Stimulated activated CD8-positive, alpha-beta memory T cell treated with anti-CD3 and anti-CD28 coated beads, Interleukin-4, amount 100 ng/mL, for 4 hours (primary cell): ENCODE measurements at regions not wholly inside any gene's neighbourhood (a gene's known extent, or its start where the extent isn't known, plus 50 kb on each side); places are given as distances from the start of the nearest gene placed in this dataset.
"Not testable (repeated sequence)": the region's sequence is repeated elsewhere in the genome, so short reads cannot be mapped to it uniquely, and the experiment has no call there.

ENCODE experiments used
- DNase-seq, 2 donors: peaks; one replicate each; pipeline ENCODE4 v3.0.0-alpha.2; 2020; ENCODE audit warnings: low read depth in 2 of 2, low spot score in 1 of 2

DNA sequence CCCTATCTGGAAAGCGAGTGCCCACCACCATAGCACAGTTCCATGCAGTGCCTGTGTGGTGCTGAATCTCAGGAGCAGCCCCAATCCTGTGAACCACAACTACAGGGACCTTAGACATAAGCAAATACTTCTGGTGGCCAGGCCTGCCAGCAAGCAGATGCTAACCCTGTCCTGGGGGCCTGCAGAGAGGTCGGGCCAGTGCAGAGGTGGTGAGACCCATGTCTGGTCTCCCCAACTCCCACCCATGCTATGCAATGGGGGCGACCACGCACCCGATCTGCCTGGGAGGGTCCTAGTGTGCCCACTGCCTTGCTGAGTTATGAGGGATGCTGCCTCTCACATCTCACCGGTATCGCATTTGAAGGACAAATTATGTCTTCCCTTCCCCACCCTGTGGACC, 151.6 kb upstream of the ZNF337 start:
- DNase-seq = no peak

DNA sequence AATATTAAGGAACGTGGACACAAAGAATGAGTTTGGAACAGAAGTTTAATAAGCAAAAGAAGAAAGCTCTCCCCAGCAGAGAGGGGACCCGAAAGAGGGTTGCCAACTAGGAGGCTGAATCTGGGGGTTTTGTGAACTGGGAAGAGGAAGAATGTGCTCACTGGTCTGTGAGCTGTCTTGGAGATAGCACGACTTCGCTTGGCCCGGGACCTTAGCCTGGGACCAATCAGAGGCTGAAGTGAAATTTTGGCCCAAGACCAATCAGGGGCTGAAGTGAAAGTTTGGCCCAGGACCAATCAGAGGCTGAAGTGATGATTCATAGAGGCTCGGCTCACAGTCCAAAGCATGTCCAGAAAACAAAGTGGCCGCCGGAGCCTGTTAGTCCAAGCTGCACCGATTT, 148.0 kb upstream of the ZNF337 start:
- not testable (repeated sequence) for DNase-seq

DNA sequence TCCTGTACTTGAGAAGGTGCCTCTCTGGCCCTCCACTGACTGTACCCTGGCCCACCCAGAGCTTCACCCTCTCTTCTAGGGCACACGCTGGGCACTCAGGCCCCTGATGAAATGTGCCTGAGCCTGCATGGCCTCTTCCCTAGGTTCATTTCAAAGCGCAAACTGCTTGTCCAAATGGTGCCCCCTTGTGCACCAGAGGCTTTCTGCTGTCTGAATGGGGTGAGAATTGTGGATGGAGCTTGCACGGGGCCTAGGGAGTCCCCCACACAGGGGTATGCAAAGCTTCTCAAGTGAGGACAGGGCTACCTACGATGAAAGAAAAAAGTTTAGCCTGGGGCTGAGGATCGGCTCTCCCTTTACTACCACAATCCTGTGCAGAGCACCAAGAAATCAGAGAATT, 116.9 kb upstream of the ZNF337 start:
- DNase-seq = not testable (repeated sequence)

DNA sequence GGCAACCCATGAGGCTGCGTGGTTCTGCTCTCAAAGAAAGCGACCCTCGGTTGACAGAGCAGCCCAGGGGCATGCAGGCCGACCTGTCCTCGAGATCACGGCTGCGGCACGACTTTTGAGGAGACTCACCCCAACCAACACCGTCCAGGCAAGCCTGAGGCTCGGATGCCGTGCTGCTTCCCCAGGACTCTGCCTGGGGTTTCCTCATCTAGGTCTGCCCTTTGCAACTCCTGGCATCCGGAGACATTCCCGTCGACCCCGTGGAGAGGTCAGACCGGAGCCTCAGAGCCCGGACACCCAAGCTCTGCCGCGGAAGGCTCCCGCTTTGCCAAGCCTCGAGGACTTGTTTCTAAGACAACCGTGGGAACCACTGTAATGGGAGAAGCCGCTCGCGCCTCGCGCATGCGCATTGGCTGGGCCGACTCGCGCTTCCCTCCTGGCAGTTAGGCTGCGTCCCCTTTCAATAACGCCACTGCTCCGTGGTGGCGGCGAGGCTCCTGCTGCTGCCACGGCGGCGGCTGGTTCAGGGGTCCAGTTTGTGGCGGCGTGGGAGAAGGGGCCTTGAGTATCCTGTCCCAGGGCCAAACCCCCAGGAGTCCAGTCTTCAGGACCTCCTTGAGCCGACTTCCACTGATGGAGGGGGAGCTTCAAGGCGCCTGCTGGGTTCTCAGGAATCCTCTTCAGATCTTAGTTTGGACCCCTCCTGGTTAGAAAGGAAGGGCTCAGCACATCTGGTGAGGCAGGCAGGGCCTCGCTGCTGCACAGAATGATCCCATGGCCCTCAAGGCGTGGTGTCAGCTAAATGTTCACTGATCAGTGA, 101.7 kb upstream of the ZNF337 start:
- not testable (repeated sequence) for DNase-seq

DNA sequence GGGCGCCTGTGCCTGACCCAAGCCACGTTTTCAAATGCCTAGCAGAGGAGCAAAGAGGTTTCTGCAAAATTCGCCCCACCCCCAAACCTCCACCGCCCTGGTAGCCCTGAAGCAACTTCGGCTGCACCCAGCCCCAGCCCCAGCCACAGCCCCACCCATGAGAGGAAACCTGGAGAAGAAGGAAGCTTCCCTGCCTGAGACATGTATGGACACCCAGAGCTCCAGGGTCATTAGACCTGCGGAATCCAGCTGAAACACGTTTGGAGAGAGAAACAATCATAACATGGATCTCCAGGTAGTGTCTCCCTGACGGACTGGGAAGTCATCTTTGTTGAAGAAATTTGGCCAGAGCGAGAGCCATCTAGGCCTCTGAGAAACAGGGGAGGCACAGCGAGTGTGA, 100.4 kb upstream of the ZNF337 start:
- not testable (repeated sequence) for DNase-seq

DNA sequence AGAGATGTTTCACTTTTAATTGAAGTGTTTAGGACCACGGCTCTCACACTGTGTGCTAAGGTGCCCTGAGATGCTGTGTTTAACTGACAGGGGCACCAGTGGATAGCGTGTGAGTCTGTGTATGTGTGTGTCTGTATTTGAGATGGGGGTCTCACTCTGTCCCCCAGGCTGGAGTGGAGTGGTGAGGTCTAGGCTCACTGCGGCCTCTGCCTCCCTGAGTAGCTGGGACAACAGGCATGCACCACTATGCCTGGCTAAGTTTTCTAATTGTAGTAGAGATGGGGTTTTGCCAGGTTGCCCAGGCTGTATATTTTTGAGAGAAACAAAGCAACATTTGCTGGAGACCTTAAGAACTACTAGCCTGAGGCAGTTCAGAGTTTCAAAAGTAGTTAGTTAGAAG, 80.6 kb upstream of the ZNF337 start:
- DNase-seq = not testable (repeated sequence)

DNA sequence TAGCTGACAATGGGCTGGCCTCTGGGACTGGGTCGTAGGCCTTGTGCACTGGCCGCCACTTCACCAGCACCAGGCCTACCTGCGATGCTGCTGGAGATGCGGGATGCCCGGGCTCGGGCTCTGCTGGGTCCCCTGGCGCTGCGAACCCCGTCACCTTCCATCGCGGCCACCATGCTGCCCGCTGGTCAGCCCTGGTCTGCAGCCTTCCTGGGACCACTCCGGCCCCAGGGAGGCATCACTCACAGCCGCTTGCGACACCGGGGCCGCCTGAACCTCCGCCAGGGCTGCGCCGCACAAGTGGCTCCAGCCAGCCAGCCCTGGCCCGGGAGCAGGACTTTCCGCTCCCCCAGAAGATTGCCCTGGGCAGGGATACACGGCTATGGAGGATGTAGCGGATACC, 78.1 kb upstream of the ZNF337 start:
- DNase-seq = not testable (repeated sequence)

DNA sequence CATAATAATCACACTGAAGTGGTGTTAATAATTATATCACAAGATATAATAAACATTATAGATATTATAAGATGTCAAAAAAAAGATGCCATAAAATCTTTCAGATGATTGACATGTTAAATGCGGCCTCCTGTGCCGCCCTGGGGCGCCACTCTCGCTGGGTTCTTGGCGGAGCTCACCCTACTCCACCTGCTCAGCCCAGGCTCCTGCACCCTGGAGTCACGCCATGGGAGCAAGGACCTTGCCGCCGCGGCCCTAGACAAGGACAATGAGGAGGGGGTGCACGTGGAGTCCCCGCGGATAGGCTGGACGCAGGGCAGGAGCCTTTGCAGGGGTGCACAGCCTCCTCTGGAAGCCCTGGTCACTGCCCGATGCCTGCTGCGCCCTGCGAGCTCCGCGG, 77.5 kb upstream of the ZNF337 start:
- not testable (repeated sequence) for DNase-seq

DNA sequence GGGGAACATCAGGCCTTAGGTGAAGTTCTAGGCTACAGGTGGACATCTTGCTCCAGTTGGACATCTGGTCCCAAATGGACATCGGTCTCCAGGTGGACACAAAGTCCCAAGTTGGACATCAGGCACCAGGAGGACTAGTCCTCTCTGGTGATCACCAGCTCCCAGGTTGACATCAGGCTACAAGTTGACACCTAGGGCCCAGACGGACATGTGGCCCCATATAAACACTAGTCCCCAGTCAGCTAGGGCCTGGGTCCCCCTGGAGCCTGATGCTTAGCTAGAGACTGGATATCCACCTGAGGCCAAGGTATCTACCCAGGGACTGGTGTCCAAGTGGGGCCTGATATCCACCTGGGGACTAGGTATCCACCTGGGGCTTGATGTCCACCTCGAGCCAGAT, 75.8 kb upstream of the ZNF337 start:
- DNase-seq = not testable (repeated sequence)

DNA sequence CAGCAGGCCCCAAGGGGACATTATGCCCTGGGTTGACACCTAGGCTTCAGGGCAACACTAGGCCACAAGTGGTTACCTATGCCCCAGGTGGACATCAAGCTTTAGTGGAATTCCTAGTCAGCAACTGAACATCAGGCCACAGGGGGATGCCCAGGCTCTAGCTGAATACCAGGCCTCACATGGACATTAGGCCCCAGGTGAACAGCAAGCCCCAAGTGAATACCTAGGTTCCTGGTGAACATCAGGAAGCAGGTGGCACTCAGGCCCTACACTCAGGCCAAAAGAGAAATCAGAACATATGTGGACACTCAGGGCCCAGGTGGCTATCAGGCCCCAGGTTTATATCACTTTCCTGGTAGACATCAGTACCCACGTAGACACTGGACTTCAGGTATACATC, 75.2 kb upstream of the ZNF337 start:
- not testable (repeated sequence) for DNase-seq

DNA sequence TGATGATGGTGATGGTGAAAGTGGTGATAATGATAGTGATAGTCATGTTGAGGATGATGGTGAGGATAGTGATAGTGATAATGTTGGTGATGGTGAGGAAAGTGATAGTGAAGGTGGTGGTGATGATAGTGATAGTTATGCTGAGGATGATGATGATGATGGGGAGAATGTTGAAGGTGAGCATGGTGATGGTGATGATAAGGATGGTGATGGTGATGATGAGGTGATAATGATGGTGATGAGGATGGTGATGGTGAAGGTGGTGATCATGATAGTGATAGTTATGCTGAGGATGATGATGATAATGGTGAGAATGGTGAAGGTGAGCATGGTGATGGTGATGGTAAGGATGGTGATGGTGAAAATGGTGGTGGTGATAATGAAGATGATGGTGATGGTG, 64.9 kb upstream of the ZNF337 start:
- DNase-seq = no peak

DNA sequence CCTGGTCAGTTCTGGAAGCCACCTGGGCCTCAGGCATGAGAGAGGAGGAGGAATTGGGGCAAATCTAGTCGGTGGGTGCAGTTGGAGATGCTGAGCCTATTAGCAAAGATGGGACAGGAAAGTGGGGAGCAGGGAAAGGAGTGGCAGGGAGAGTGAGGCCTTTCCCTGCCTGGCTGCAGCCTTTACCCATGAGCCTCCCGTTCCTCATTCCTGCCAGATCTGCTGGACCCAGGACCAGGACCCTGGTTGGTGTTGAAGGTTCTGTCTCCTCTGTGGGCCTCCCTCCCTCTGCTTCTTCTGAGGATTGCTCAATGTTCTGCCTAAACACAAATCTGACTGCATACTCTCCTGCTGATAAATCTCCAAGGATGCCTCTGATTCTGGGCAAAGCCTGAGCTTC, 64.4 kb upstream of the ZNF337 start:
- not testable (repeated sequence) for DNase-seq

DNA sequence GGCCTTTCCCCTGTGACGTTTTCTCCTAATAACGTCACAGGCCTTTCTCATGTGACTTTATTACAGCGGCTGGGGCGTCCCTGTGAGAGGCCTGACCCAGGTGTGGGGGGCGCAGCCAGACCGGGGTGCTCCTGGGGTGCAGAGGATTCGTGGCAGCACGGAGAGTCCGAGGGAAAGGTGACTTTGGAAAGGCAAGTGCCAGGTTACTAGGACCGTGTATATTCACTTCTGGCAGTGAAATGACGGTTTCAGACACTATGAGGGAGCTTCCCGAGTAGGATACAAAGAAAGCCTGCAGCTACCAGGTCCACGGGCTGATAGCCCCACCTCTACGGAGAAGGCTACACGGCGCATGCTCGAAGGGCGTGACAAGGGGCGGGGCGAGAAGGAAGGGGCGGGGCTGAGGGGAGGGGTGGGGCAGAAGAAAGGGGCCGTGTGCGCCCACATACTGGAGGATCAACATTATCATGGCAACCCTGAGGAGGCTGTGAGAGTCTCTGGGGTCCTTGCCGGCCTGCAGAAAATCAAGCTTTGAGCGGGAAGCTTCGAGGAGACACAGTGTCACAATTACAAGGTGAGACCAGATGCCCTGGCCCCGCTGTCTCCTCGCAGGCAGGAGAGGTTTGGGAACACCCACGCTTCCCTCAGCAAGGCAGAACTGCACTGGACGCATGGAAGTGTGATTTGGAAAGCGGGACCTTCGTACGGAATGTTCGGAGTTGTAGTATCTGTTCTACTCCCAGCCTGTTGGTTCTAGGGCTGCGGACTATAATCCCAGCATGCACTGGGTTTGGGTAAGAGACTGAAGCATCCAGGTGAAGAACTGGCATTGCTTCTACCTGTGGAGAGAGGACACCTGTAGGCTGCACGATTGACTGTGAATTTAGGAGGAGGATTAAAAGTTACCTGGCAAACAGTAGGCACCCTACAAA, 54.4 kb upstream of the ZNF337 start:
- peak; percentile 17 to 18 for DNase-seq

DNA sequence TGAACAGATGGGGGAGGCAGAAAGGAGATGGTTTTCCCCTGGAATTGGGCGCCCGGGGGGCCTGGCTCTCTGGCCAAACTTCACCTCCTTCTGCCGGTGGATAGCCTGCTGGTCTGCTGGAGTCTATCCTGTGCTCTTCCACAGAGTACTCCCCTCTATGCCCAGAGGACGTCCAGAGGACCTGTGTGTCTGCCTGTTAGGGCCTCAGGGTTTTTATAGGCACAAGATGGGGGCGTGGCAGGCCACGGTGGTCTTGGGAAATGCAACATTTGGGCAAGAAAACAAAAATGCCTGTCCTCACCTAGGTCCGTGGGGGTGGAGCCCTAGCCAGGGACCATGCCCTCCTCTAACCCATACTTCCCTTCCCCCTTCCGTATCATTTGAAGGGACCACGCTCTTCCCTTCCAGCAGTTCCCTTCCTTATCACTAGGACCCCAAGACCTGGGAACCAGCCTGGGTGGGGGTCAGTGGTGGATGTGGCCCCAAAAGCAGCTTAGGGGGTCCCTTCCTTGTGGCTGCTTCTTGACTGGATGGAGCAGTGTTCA, 53.6 kb upstream of the ZNF337 start:
- no peak for DNase-seq

DNA sequence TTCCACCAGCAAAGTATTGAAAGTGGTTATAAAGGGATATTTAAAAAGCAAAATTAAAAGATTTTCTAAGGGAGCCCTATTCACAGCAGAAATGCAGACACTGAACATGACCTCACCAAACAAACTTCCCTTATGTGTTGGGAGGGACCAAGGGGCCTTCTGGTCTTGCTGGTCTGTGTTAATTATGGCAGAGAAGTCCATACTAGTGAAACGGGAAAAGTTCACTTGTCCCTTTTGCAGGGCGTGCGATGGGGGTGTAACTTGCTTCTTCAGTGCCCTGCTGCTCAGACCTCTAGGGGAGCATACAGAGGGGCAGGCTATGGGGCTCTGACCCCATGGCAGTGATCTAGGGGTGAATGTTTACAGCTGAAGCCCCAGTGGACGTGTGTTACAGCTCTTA, 53.0 kb upstream of the ZNF337 start:
- no peak for DNase-seq
